GM19372 (cell line): ENCODE measurements at regions not wholly inside any gene's neighbourhood (a gene's known extent, or its start where the extent isn't known, plus 50 kb on each side); places are given as distances from the start of the nearest gene placed in this dataset.

ENCODE experiments used
- ATAC-seq: cut with Tn5 transposase; IDR thresholded peaks from one replicate; pipeline ENCODE4 v1.9.1; 2021; ENCODE audit warnings: mild to moderate bottlenecking, low read depth, moderate library complexity; ENCODE audit not compliant: unreplicated experiment

DNA sequence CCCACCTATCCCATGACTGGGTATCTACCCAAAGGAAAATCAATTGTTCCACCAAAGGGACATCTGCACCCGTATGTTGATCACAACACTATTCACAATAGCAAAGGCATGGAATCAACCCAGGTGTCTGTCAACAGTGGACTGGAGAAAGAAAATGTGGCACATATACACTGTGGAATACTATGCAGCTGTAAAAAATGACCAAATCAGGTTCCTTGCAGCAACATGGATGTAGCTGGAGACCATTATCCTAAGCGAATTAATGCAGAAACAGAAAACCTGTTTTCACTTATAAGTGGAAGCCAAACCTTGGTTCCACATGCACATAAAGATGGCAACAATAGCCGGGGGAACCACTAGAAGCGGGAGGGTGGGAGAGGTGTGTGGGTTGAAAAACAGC lies 228.6 kb downstream of the UQCRFS1 start:
- ATAC-seq: no peak

DNA sequence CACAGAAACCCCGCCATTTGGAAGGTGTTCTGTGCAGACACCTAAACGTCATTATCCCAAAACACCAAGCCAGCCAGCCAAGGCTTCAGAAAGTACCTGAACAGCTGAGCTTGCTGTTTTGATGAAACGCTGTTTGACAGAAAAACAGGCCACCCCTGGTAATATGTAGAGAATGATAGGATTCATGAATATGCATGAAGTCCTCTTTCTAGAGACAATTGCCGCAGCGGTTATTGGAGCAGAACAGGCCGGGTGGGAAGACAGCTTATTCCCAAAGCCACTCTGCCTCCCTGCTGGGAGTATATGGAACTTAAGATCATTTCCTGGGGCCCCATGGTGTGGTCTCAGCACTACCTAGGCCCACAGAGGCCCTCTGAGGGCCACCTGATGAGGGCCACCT lies 229.5 kb downstream of the UQCRFS1 start:
- ATAC-seq: no peak

DNA sequence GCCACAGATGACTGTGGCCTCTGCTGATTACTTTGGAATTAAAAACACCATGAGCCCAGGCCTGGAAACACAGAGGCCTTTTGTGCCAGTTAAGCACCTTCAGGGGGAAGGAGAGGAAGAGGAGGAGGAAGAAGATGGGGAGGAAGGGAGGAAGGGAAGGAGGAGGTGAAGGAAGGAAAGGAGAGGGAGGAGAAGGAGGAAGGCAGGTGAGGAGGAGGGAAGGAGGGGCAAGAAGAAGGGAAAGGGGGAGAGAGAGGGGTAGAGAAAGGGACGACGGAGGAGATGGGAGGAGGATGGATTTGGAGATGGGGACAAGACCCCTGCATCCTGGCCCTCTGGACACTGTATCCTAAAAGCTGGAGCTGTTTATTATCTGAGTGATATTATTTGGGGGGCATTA lies 231.0 kb downstream of the UQCRFS1 start:
- no peak for ATAC-seq

DNA sequence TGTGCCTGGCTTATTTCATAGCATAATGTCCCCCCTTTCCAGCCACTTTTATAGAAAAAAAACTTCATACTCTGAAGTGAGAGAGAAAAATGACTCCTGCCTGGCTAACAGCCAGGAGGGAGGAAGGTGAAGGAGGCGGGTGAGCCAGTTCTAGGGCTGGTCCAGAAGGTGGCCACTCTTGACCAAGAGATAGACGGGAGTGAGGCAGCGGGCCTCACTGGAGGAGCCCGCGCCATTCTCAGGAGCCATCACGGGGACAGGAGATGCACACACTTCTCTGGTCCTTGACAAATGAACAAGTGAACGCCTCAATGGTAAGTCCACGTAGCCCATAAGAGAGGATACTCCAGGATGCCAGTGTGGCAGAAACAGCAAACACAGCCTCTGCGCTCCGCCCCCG lies 231.4 kb downstream of the UQCRFS1 start:
- ATAC-seq: no peak

DNA sequence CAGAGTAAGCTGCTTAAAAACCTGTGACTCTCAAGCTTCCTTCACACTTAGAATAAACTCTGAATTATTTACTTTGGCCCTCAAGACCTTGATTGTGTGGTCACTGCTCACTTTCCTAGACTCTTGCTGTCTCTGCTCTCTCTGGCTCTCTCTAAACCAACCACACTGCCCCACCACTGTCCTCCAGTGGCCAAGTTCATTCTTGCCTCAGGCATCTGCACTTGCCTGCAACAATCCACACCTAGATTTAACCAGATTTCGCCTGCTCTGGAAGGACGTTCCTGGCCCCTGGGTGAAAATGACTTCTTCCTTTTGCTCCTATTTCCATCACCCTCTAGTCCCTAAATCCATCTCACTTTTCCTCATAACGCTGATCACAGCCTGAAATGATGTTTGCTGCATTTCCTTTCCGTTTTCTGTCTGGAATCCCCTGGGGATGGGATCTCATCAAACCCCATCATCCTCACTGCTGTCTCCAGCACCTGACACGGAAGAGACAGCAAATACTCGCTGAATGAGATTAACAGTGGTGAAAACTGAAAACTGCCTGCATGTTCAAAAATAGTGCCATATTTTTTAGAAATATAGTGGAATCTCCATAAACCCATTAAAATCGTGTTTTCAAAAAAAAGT lies 232.6 kb downstream of the UQCRFS1 start:
- ATAC-seq: no peak

DNA sequence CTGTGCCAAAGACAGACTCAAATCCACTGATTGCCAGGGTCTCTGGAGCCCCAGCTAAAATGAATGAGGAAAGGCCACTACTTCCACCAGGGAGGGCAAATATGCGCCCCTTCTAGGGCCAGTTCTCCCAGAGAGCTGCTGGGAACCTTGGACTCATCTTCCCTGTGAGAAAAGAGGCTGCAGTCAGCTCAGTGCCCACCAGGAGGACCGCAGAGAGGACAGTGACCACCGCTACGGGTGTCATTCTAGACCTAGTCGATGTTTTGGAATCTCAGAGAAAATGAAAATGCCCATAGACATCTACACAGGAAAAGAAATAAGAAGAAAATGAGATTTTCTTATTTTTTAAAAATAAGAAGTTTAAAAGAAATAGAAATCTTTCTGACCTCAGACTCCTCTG lies 235.1 kb downstream of the UQCRFS1 start:
- no peak for ATAC-seq

DNA sequence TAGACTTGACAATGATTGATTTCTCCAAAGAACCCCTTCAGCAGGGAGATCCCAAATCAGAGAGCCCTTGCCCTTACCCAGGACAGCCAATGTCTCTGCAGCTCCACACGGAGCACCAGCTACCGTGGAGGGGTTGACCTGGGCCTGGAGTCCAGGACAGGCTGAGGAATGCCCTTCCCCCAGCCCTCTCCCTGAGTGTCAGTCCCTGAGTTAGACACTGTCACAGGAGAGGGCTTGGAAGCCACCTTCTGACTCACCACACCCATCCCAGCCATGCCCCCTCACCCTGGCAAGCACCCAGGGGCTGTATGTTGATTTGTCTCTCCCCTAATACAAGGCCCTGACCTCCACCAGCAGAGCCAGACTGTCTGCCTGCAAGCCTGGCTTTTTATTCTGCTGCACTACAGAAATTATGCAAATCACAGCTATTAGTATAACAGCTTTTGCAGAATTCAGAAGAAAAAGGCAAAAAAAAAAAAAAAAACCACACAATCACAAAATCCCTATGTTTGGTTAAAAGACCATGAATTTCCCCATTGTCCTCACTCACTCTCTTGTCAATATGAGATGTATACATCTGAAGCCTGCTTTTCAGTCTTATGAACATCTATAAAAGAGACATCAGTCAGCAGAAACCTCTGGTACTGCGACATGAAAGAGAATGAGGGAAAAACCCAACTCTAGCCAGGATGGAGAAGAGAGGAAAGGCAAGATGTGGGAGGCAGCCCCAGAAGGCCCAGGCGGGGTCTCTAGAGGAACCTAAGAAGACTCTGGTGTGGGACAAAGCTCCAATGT lies 240.7 kb downstream of the UQCRFS1 start:
- no peak for ATAC-seq

DNA sequence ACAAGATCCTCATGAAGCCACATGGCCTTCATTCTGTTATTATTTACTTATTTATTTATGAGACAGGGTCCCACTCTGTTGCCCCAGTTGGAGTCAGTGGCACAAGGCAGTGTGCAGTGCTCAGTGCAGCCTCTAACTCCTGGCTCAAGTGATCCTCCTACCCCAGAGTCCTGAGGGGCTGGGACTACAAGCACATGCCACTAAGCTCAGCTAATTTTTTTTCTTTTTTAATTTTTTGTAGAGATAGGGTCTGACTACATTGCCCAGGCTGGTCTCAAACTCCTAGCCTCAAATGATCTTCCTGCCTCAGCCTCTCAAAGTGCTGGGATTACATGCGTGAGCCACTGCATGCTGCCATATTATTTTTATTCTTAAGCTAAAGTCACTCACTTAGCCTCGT lies 241.4 kb downstream of the UQCRFS1 start:
- no peak for ATAC-seq

DNA sequence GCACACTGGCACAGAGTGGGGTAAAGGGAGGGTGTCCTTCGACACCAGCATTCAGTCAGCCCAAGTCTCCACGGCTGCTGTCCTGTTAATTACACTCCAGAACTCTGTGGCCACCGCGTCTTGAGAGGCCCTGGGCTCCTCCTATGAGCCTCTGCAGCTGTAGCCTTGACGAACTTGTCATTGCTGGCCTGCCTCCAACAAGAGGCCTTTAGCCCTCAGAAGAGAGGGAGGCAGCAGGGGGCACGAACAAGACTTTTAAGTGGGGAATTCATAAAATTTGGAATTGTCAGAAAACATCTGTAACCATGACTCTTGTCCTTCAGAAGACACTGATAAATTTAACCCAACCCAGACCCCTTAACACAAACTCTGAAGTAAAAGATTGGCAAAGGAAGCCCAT lies 241.9 kb downstream of the UQCRFS1 start:
- ATAC-seq: no peak

DNA sequence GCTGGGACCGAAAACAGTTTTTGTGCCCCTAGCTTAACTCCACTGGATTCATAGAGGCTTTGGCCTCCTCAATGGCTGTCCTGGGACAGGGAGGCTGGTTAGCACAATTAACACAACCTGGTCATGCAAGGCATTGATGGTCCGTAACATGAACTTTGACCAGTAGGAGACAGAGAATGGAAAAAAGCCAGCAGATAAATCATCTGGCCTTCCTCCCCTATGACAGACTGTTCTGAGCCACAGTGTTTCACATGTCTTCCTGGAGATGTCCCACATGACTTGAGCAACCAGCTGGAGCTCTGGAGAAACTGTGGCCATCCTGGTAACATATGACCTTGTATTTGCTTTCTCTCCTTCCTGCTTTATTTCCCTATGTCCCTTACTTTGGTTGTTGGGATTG lies 244.2 kb downstream of the UQCRFS1 start:
- ATAC-seq: no peak

DNA sequence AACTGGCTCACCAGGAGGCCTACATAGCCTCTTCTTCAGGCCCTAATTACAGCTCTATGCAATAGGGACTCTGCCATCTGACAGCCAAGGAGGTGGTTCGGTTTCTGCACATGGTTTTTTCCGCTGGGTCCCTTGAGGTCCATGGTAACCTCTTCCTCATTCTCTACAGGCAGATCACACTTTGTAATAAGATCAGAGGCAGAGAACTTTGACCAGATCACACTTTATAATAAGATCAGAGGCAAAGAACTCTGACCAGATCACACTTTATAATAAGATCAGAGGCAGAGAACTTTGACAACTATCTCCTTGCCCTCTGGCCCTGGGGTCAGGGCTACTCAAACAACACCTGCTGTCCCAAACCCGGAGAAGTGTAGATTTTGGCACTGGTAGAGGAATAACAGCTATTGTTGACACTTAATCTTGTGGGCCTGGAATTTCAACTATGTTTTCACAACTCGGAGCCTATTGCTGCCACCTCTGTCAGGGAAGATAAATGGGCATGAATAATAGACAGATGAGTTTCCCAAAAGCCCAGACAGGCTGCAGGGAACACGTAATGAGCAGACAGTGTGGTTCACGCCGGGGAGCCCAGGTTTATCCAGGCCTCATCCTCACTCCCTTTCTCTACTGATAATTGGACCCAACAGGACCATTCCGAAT lies 246.1 kb downstream of the UQCRFS1 start:
- ATAC-seq: no peak

DNA sequence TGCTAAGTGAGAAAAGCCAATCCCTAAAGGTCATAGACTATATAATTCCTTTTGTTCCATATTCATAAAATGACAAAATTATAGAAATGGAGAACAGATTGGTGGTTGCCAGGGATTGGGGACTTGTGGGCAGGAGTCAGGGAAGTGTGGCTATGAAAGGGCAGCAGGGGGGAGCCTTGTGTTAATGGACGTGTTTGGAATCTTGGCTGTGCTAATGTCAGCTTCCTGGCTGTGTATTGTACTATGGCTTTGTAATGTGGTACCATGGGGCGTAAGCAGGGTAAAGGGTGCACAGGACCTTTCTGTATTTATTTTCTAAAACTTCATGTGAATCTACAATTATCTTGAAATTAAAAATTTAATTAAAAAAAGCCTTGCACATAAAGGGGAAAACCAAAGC lies 248.5 kb downstream of the UQCRFS1 start:
- no peak for ATAC-seq

DNA sequence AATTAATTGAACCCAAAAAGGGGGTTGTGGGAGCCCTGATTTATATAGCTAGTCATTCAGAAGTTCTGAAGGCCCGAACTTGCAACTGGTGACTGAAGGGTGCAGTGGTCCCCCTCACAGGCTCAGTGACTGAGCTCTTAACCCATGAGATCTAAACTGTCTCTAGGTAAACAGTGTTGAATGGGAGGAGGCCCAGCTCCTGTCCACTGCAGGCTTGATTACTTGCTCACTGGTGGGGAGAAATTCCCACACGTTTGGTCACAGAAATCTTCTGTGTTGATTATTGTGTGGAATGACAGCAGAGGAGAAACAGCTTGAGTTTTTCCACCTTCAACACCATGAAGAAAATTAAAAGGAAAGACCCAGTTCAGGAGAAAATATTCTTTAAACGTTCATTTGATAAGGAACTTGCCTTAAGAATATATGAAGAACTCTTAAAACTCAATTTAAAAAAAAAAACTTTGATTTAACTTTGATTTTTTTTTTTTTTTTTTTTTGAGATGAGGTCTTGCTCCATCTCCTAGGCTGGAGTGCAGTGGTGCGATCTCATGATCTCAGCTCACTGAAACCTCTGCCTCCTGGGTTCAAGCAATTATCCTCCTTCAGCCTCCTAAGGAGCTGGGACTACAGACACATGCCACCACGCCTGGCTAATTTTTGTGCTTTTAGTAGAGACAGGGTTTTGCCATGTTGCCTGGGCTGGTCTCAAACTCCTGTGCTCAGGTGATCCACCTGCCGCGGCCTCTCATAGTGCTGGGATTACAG lies 249.3 kb downstream of the UQCRFS1 start:
- ATAC-seq: no peak

DNA sequence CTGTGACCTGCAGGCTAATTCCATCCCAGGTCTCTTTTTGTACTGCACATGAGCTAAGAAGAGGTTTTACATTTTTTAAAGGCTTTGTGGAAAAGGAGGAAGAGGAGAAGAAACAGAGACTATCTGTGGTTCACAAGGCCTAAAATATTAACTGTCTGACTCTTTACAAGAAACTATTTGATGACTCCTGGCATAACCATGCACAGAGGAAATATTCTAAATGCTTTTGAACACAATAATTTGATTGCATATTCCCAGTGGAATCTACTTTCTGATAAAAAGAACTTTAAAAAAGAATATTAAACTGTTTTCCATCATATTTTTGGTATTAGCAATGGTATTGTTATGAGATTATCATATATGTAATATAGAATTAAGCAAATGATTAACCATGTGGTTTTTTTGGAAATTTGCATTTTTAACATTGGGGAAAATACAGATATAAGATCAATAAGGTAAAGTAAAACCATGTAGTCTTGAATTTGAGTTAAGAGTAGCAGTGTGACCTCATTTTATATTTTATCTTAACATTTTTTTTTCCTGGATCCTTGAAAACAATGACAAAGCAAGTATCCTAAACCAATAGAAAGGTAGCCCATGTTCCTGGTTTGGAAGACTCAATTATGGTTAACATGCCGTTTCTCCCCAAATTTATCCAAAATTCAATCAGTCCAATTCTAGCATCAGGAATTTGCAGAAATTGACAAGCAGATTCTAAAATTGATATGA lies 251.0 kb downstream of the UQCRFS1 start:
- no peak for ATAC-seq

DNA sequence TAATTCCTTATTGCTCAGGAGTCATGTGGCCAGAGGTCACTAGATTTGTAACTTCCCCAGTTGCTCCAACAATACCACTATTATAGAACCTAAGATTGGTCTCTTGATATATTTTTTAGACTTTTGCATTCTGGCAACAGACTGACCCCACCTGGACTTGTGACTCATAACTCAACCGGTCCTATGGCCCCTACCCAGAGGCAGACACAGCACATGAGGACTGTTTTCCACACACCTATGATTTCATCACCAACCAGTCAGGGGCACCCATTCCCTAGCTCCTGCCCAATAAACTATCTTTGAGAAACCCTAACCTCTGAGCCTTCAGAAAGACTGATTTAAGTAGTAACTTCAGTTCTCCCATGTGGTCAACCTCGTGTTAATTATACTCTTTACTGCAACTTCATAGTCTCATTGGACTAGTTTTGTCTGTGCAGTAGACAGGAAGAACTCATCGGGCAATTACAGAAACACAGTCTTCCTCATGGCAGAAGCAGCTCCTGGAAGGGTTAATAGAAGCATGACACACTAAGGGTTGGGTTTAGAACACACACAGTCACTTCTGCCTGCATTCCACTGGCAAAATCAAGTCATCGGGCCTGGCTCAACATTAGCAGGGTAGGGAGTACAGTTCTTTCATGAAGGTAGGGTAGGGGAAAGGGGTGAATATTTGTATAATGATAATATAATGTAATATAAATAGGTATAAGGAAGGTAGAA lies 251.8 kb downstream of the UQCRFS1 start:
- no peak for ATAC-seq

DNA sequence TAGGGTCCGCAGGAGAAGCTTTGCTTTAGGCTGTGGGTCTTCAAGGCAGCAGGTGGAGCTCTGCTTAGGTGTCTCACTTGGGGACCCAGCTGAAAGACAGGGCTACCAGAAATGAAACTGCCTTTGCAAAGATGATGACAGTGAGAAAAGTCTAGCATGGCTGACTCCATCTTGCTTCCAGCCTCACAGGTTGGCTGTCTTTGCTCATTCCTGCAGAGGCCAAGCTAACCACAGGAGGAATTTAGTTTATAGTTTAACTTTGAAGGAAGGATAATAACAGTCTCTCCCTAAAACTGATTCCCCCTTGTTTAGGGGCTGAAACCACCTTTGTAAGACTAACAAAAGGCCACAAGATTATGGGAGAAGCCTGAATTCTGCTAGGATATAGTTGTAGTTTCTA lies 252.4 kb downstream of the UQCRFS1 start:
- no peak for ATAC-seq

DNA sequence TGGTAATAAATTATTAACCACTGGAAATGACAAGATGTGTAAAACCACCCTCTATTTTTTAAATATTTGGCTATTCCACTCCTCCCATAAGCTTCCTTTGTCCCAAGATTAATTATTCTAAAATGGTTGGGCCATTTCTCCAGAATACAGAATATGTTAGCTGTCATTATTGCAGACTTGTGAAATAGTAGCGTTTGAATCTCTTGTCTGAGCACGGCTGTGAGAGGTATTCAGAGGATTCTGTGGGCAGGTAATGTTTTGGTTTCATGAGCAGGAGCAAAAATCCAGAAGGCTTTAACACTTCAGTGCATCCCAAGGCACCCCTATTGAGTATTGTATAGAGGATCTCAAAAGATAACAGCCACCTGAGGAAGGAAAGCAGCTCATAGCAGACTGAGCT lies 256.0 kb downstream of the UQCRFS1 start:
- ATAC-seq: no peak

DNA sequence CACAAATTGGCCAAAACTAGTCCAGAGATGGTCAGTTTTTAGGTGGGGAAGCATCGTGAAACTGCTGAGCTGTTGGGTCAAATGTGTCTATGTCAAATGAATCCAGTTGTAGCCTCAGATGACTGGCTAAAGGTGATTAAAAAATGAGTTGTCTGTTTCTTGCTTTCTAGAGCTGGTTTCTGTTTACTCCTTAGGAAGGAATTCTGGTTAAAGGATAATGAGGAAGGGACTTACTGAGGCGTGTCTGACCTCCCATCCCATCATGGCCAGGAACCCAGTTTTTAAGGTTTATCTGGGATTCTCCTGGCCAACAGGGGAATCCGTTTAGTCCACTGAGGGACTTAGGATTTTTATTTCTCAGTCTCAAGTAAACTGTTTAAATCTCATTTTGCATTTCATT lies 256.5 kb downstream of the UQCRFS1 start:
- ATAC-seq: no peak

DNA sequence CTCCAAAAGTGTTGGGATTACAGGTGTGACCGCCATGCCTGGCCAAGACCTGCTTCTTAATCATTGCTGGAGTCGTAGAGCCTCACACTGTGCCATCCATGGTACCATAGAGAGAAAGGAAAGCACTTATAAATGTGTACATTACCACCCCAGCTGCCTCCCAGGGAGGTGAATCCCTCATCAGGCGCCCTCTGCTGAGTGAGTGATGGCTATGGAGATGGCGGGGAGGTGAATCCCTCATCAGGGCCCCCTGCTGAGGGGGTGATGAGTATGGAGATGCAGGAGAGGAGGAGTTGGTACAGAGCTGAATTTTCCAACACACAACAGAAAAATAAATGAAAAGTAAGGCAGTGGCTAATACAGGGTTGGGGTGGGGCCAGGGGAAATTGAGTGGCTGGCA lies 263.4 kb downstream of the UQCRFS1 start:
- ATAC-seq: no peak

DNA sequence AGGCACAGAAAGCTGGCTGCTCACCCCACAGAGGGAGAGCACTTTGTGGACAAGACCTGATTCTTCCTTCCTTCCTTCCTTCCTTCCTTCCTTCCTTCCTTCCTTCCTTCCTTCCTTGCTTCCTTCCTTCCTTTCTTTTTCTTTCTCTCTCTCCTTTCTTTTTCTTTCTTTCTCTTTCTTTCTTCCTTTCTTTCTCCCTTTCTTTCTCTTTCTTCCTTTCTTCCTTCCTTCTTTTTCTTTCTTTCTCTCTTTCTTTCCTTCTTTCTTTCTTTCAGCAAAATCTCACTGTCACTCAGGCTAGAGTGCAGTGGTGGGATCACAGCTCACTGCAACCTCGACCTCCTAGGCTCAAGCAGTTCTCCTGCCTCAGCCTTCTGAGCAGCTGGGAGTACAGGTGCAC lies 263.9 kb downstream of the UQCRFS1 start:
- ATAC-seq: no peak
